ENCODE measurements at regions not wholly inside any gene's neighbourhood (a gene's known extent, or its start where the extent isn't known, plus 50 kb on each side); places are given as distances from the start of the nearest gene placed in this dataset.

- no peak for TF ChIP-seq ZNF274 (IDR thresholded peaks at IDR 0.05; ENCODE audit: low read depth, low read length)
- H3K4me3 ChIP-seq (ENCODE audit: low read length): no peak overlapping the region
Observed at GRCh38 chr13:63149375-63149774, 1733.7 kb upstream of the PCDH20 start.

GRCh38 chr13:63139277-63139676 is 1723.6 kb upstream of the PCDH20 start:
- TF ChIP-seq ZNF274 (IDR thresholded peaks at IDR 0.05; ENCODE audit: low read depth, low read length): no peak
- no peak overlapping the region for H3K4me3 ChIP-seq (ENCODE audit: low read length)

GRCh38 chr13:63129995-63130394 is 1714.3 kb upstream of the PCDH20 start:
- no peak for TF ChIP-seq ZNF274 (IDR thresholded peaks at IDR 0.05; ENCODE audit: low read depth, low read length)

GRCh38 chr13:63128716-63129115 is 1713.1 kb upstream of the PCDH20 start:
- H3K4me3 ChIP-seq (ENCODE audit: low read length): no peak overlapping the region
- TF ChIP-seq ZNF274 (IDR thresholded peaks at IDR 0.05; ENCODE audit: low read depth, low read length): no peak

More at GRCh38 chr13:63129995-63130394, 1714.3 kb upstream of the PCDH20 start:
- no peak overlapping the region for H3K4me3 ChIP-seq (ENCODE audit: low read length)

- TF ChIP-seq ZNF274 (IDR thresholded peaks at IDR 0.05; ENCODE audit: low read depth, low read length): no peak
- no peak overlapping the region for H3K4me3 ChIP-seq (ENCODE audit: low read length)
Observed at GRCh38 chr13:63124863-63125262, 1709.2 kb upstream of the PCDH20 start.

GRCh38 chr13:63120883-63121282 is 1705.2 kb upstream of the PCDH20 start:
- no peak for TF ChIP-seq ZNF274 (IDR thresholded peaks at IDR 0.05; ENCODE audit: low read depth, low read length)
- H3K4me3 ChIP-seq (ENCODE audit: low read length): no peak overlapping the region

GRCh38 chr13:63117710-63118109 is 1702.1 kb upstream of the PCDH20 start:
- TF ChIP-seq ZNF274 (IDR thresholded peaks at IDR 0.05; ENCODE audit: low read depth, low read length): no peak
- H3K4me3 ChIP-seq (ENCODE audit: low read length): no peak overlapping the region

GRCh38 chr13:63112799-63113395 is 1697.2 kb upstream of the PCDH20 start:
- H3K4me3 ChIP-seq (ENCODE audit: low read length): no peak overlapping the region
- no peak for TF ChIP-seq ZNF274 (IDR thresholded peaks at IDR 0.05; ENCODE audit: low read depth, low read length)

- TF ChIP-seq ZNF274 (IDR thresholded peaks at IDR 0.05; ENCODE audit: low read depth, low read length): no peak
- no peak overlapping the region for H3K4me3 ChIP-seq (ENCODE audit: low read length)
Observed at GRCh38 chr13:63110466-63110865, 1694.8 kb upstream of the PCDH20 start.

- no peak for TF ChIP-seq ZNF274 (IDR thresholded peaks at IDR 0.05; ENCODE audit: low read depth, low read length)
- no peak overlapping the region for H3K4me3 ChIP-seq (ENCODE audit: low read length)
Observed at GRCh38 chr13:63107179-63107943, 1691.7 kb upstream of the PCDH20 start.

GRCh38 chr13:63094717-63095116 is 1679.1 kb upstream of the PCDH20 start:
- TF ChIP-seq ZNF274 (IDR thresholded peaks at IDR 0.05; ENCODE audit: low read depth, low read length): no peak
- no peak overlapping the region for H3K4me3 ChIP-seq (ENCODE audit: low read length)

GRCh38 chr13:63093907-63094469 is 1678.3 kb upstream of the PCDH20 start:
- no peak overlapping the region for H3K4me3 ChIP-seq (ENCODE audit: low read length)
- TF ChIP-seq ZNF274 (IDR thresholded peaks at IDR 0.05; ENCODE audit: low read depth, low read length): no peak

GRCh38 chr13:63092456-63092855 is 1676.8 kb upstream of the PCDH20 start:
- H3K4me3 ChIP-seq (ENCODE audit: low read length): no peak overlapping the region
- no peak for TF ChIP-seq ZNF274 (IDR thresholded peaks at IDR 0.05; ENCODE audit: low read depth, low read length)

GRCh38 chr13:63090524-63090923 is 1674.9 kb upstream of the PCDH20 start:
- no peak overlapping the region for H3K4me3 ChIP-seq (ENCODE audit: low read length)
- TF ChIP-seq ZNF274 (IDR thresholded peaks at IDR 0.05; ENCODE audit: low read depth, low read length): no peak

- no peak overlapping the region for H3K4me3 ChIP-seq (ENCODE audit: low read length)
- no peak for TF ChIP-seq ZNF274 (IDR thresholded peaks at IDR 0.05; ENCODE audit: low read depth, low read length)
Observed at GRCh38 chr13:63088226-63088625, 1672.6 kb upstream of the PCDH20 start.
